VCaP (cell line): ENCODE measurements at regions not wholly inside any gene's neighbourhood (a gene's known extent, or its start where the extent isn't known, plus 50 kb on each side); places are given as distances from the start of the nearest gene placed in this dataset.

Experiments used
- H3K27ac ChIP-seq: fragments of 450-650 bp; 2 replicates; pipeline ENCODE4 v1.5.1; 2017
- TF ChIP-seq, protein P1 (sequence below): fragments of 450-650 bp; conservative IDR thresholded peaks from 2 replicates; pipeline ENCODE4 v1.5.1; 2017; ENCODE audit warnings: mild to moderate bottlenecking, moderate library complexity

DNA sequence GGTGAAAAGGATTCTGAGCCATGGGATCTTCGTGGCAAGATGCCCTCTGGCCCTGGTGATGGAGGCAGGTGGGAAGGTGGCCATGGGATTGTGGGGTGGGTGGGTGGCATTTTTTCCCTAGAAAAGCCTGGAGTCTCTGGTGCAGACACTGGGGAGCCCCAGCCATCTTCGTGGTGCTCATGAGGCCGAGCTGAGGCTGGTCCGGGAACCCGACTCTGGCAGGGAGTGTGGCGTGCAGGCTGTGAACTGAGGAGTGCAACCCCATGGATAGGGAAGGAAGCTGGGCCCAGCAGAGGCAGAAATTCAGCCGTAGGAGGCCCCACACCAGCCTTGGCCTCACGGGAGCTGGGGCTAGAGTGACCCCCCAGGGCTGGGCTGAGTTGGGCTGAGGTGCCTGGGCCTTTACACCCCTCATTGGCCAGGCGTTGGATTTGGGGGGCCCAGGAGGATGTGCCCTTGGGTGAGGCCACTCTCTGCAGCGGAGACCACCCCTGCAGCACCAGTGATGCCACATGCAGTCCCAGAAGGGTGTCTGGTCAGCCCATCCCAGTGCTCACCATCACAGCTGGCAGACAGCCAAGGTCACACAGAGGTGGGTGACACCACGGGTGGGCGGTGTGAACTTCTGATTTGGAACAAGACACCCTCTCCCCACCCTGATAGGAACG, 115.6 kb upstream of the HDAC4 start:
- TF ChIP-seq, protein P1, sequence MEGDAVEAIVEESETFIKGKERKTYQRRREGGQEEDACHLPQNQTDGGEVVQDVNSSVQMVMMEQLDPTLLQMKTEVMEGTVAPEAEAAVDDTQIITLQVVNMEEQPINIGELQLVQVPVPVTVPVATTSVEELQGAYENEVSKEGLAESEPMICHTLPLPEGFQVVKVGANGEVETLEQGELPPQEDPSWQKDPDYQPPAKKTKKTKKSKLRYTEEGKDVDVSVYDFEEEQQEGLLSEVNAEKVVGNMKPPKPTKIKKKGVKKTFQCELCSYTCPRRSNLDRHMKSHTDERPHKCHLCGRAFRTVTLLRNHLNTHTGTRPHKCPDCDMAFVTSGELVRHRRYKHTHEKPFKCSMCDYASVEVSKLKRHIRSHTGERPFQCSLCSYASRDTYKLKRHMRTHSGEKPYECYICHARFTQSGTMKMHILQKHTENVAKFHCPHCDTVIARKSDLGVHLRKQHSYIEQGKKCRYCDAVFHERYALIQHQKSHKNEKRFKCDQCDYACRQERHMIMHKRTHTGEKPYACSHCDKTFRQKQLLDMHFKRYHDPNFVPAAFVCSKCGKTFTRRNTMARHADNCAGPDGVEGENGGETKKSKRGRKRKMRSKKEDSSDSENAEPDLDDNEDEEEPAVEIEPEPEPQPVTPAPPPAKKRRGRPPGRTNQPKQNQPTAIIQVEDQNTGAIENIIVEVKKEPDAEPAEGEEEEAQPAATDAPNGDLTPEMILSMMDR: no peak
- no peak overlapping the region for H3K27ac ChIP-seq

GRCh38 chr2:239514754-239515530, 114.1 kb upstream of the HDAC4 start:
- TF ChIP-seq, protein P1: no peak
- no peak overlapping the region for H3K27ac ChIP-seq

DNA sequence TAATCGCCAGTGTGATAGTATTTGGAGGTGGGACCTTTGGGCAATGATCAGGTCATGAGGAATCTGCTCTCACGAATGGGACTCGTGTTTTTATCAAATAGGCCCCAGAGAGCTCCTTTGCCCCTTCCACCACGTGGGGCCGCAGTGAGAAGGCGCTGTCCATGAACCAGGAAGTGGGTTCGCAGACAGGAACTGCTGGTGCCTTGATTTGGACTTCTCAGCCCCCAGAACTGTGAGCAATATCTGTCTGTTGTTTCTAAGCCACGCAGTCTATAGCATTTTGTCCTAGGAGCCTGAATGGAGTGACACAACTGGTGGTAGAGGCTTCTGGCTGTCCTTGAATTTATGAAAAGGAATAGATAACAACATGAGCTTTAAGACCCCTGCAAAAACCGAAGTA, 111.2 kb upstream of the HDAC4 start:
- no peak overlapping the region for H3K27ac ChIP-seq
- TF ChIP-seq, protein P1: no peak

DNA sequence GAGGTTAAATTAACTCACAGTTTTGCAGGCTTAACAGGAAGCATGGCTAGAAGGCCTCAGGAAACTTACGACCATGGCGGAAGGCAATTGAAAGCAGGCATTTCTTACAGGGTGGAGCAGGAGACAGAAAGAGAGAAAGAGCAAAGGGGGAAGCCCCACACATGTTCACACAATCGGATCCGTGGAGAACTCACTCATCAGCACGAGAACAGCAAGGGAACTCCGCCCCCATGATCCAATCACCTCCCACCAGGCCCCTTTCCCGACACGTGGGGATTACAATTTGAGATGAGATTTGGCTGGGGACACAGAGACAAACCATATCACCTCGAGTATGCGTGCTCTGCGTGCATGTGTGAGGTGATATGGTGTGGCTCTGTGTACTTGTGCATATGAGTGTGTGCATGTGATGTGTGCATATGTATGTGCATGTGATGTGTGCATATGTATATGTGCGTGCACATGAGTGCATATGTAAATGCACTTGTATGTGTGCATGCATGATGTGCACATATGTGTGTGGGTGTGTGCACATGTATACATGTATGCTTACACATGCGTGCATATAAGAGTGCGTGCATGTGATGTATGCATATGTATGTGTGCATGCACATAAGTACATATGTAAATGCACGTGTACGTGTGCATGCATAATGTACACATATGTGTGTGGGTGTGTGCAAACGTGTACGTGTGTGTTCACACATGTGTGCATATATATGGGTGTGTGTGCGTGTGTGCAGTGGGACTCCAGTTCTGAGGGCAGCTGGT, 108.7 kb upstream of the HDAC4 start:
- no peak overlapping the region for H3K27ac ChIP-seq
- TF ChIP-seq, protein P1: no peak

DNA sequence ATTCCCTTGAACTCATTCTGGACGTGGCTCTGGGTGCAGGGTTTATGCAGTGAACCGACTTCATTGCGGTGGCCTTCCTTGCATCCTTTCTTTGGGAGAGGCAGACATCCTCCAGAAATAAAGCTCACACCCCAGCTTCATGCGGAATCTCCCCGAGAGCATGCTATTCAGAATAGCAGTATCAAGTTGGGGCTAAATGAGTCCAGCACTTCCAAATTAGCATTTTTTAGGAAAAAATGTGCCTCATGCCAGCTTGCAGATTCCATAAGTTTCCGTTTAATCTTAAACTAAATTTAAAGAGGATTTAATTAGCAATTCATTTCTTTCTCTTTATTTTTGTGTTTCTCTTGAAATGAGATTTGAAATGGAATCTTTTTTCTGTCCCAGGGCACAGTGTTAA, 107.4 kb upstream of the HDAC4 start:
- no peak overlapping the region for H3K27ac ChIP-seq
- TF ChIP-seq, protein P1: no peak

DNA sequence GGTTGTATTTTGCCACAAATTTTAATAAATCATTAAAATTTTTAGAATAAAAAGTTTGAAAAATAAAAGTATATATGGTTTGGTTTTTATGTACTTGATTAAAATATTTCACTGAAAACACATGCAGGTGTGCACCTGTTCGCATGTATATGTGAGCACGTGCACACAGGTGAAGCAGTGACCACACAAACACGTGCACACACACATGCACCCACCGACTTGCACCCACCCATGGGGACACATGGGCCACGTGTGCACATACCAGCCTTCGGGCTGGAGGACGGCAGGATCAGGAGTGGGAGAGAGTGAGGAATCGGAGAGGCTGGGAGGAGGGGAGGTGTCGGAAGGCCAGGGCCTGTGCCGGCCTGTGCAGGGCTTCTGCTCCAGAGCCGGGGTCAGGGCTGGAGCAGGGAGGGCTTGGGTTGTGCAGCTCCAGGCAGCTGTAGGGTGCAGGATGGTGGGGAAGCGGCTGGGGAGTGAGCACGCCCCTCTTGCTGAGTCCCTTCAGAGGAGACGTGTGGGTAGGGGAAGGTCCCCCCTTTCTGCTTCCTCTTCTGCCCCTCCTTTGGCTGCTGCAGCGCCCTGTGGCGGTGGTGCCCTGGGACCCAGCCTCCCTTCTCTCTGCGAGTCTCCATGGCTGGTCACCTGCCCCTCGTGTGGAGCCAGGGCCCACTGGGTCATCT, 106.9 kb upstream of the HDAC4 start:
- TF ChIP-seq, protein P1: no peak
- H3K27ac ChIP-seq: no peak overlapping the region

GRCh38 chr2:239506961-239507360, 106.1 kb upstream of the HDAC4 start:
- TF ChIP-seq, protein P1: no peak
- H3K27ac ChIP-seq: no peak overlapping the region
